Upper lobe of right lung (tissue), 1 donor: ENCODE measurements at regions not wholly inside any gene's neighbourhood (a gene's known extent, or its start where the extent isn't known, plus 50 kb on each side); places are given as distances from the start of the nearest gene placed in this dataset.

Source experiments
- ATAC-seq: fragments of 200-7000 bp; cut with Tn5 transposase; one replicate; pipeline ENCODE4 v1.9.1; 2020; ENCODE audit warnings: mild to moderate bottlenecking, moderate library complexity
- DNase-seq: peaks from one replicate; pipeline ENCODE4 v3.0.0-alpha.2; 2020
- H3K27ac ChIP-seq: fragments of 200-600 bp; one replicate; pipeline ENCODE4 v1.8.0; 2022
- H3K27me3 ChIP-seq: fragments of 200-600 bp; one replicate; pipeline ENCODE4 v1.8.0; 2022; ENCODE audit warnings: mild to moderate bottlenecking
- H3K36me3 ChIP-seq: fragments of 200-600 bp; one replicate; pipeline ENCODE4 v1.8.0; 2022
- H3K4me1 ChIP-seq: fragments of 200-600 bp; one replicate; pipeline ENCODE4 v1.8.0; 2022
- H3K4me3 ChIP-seq: fragments of 200-600 bp; one replicate; pipeline ENCODE4 v1.8.0; 2022; ENCODE audit warnings: mild to moderate bottlenecking
- H3K9me3 ChIP-seq: fragments of 200-600 bp; one replicate; pipeline ENCODE4 v1.8.0; 2022
- intact Hi-C: fragments of 100-400 bp; cut with DNase I; formaldehyde crosslinking; loops from one replicate; pipeline ENCODE4 v1.11.0; 2022
- TF ChIP-seq, protein P1 (sequence below): fragments of 200-600 bp; IDR thresholded peaks from one replicate; pipeline ENCODE4 v1.8.0; 2022; ENCODE audit warnings: antibody characterized with exemption
- donor health status: DM: no; HTN: yes; CAD: no; lungs with severe emphysema.

- H3K4me1 ChIP-seq = no peaks in the 10 kb centered on the region
- ATAC-seq = no peak
Measured at GRCh38 chr12:9347328-9348127, 139.3 kb upstream of the PZP start.

GRCh38 chr12:9346866-9347327 lies 138.7 kb upstream of the PZP start:
- H3K9me3 ChIP-seq = no peaks in the 10 kb centered on the region
- TF ChIP-seq, protein P1, sequence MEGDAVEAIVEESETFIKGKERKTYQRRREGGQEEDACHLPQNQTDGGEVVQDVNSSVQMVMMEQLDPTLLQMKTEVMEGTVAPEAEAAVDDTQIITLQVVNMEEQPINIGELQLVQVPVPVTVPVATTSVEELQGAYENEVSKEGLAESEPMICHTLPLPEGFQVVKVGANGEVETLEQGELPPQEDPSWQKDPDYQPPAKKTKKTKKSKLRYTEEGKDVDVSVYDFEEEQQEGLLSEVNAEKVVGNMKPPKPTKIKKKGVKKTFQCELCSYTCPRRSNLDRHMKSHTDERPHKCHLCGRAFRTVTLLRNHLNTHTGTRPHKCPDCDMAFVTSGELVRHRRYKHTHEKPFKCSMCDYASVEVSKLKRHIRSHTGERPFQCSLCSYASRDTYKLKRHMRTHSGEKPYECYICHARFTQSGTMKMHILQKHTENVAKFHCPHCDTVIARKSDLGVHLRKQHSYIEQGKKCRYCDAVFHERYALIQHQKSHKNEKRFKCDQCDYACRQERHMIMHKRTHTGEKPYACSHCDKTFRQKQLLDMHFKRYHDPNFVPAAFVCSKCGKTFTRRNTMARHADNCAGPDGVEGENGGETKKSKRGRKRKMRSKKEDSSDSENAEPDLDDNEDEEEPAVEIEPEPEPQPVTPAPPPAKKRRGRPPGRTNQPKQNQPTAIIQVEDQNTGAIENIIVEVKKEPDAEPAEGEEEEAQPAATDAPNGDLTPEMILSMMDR = no peak
- no peak overlapping the region for H3K4me3 ChIP-seq
- intact Hi-C loops = no loop called here
- no peaks in the 10 kb centered on the region for H3K36me3 ChIP-seq
- DNase-seq (no peak), ATAC-seq (no peak)
- H3K27me3 ChIP-seq = no peaks in the 10 kb centered on the region
- no peak overlapping the region for H3K27ac ChIP-seq
- no peaks in the 10 kb centered on the region for H3K4me1 ChIP-seq

More at GRCh38 chr12:9347328-9348127, 139.3 kb upstream of the PZP start:
- TF ChIP-seq, protein P1 = no peak
- no peaks in the 10 kb centered on the region for H3K9me3 ChIP-seq
- intact Hi-C loops = no loop called here
- H3K27me3 ChIP-seq = no peaks in the 10 kb centered on the region
- no peaks in the 10 kb centered on the region for H3K36me3 ChIP-seq
- no peak for DNase-seq
- H3K27ac ChIP-seq = no peak overlapping the region
- H3K4me3 ChIP-seq = no peak overlapping the region

- H3K27ac ChIP-seq = no peak overlapping the region
- H3K4me3 ChIP-seq = no peak overlapping the region
- no peaks in the 10 kb centered on the region for H3K27me3 ChIP-seq
- TF ChIP-seq, protein P1 = no peak
- ATAC-seq (no peak), DNase-seq (no peak)
- intact Hi-C loops = no loop called here
- H3K9me3 ChIP-seq = no peaks in the 10 kb centered on the region
- H3K4me1 ChIP-seq = no peaks in the 10 kb centered on the region
- no peaks in the 10 kb centered on the region for H3K36me3 ChIP-seq
Measured at GRCh38 chr12:9345171-9345570, 137.0 kb upstream of the PZP start.

DNA sequence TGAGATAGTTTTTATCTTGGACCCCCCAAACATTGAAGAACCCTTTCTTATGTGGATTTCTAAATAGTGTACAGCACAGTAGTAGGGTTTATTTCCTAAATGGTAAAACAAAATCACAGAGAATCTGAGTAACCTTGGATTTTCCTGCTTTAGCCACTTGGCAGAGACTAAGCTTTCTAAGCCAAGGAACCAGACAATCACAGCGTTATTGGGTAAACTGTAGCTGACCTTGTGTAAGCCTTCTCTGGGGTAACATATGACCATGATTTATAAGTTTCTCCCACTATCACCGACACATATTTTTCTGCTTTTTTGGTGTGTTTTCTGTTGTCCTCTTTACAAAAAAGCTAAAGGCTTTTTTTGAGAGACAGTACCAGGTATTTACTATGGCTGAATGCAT lies 136.3 kb upstream of the PZP start:
- TF ChIP-seq, protein P1 = no peak
- no peaks in the 10 kb centered on the region for H3K4me1 ChIP-seq
- ATAC-seq = no peak

GRCh38 chr12:9343731-9344130 lies 135.5 kb upstream of the PZP start:
- Histone ChIP-seq H3K36me3 (no peaks in the 10 kb centered on the region), H3K9me3 (no peaks in the 10 kb centered on the region), H3K27me3 (no peaks in the 10 kb centered on the region), H3K4me3 (no peak overlapping the region), H3K4me1 (no peaks in the 10 kb centered on the region), H3K27ac (no peak overlapping the region)
- TF ChIP-seq, protein P1 = no peak
- ATAC-seq = no peak
- intact Hi-C loops = no loop called here
- no peak for DNase-seq

More for the DNA sequence above, 136.3 kb upstream of the PZP start:
- Histone ChIP-seq H3K27me3 (no peaks in the 10 kb centered on the region), H3K4me3 (no peak overlapping the region), H3K9me3 (no peaks in the 10 kb centered on the region), H3K27ac (no peak overlapping the region), H3K36me3 (no peaks in the 10 kb centered on the region)
- intact Hi-C loops = no loop called here
- no peak for DNase-seq
